ENCODE measurements at regions not wholly inside any gene's neighbourhood (a gene's known extent, or its start where the extent isn't known, plus 50 kb on each side); places are given as distances from the start of the nearest gene placed in this dataset.
"Not testable (repeated sequence)": the region's sequence is repeated elsewhere in the genome, so short reads cannot be mapped to it uniquely, and the experiment has no call there.

DNA sequence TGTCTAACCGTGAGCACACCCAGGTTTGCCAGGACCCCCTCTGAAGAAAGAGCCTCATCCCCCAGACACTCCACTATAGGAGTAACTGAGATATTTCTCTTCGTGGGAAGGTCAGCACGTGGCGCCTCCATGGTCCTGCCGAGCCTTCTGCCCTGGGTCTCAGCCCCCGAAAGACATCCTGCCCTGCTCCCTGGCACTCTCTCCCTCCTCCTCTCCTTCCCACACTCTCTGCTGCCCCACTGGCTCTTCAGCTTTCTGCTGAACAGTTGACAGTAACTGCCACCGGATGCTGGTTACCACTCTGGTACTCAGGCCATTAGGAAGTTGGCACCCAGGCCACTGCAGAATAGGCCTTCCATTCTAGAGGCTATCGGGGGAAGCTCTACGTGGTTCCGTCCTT is 185.2 kb downstream of the UACA start:
- DNase-seq = no peak

DNA sequence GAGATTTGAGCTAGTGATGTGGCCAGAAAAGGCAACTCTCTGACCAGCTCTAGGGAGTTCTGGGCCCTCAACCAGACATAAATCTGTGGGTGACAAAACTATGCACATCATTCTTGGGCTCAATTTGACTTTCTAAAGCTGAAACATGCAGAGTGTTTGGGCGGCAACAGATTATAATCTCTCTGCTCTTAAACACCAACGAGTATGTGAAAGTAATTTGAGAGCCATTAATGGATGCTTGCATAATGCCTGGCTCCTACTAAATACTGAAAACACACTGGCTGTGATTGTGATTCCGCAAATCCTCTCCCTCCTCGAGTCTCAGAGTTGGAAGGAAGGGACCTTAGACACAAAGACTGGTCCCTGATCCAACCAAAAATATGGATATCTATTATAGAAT is 186.7 kb downstream of the UACA start:
- DNase-seq = no peak

DNA sequence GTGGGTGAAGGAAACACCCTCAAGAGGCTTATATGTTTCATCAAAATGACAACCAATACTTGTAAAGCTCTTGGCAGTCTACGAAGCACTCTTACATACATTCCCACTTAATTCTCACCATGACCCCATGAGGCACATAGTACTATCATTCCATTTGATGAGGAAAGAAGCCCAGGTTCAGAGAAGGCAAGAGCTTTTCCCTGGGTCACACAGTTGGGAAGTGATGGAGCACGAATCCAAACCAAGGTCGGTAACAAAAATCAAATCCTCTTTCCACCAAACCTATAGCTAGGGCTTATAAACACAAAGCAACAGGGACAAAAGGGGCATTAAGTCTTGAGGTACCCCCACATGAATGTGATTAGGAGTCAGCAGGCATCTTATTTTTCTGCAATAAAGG is 187.1 kb downstream of the UACA start:
- no peak for DNase-seq

DNA sequence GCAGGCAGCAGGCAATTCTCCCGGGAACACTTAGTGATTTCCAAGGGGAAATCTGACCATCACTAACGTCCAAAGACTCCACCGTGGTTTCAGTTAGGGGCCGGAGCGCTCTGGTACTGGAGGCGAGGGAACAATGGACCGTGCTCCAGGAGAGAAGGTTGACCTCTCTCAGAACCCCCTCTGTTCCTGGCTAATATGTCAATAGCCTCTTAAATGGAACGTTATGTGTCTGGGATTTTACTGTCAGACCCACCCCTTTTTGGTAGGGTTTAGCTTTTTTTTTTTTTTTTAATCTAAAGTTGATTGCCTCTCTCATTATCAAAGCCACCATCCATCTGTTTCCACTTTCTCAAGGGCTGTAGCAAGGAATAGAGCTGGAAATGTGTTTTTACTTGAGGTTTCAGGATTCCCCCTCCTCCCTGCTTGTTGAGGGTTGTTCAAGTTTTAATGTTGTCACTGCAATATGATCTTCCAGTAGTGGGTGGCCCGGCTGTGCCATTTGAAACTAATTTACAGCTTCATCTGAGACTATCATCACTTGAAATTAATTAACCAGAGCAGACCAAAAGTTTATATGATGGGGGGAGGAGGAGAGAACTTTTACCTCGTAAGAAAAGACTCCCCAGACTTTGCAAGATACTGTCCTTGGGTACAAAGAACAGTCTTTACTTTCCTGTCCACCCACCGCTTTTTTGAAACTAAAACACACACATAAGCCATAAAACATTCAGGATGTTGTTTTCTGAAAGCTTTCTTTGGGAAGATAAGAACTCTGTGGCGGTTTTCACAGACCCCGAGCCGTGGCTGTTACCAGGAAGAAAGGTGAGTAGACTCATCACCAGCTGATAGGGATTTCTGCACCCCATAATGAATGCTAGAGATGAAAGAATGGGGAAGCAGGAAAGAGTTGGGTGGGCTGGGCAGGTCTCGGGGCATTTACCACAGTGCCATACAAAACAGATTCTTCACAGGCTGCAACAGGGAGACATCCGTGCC is 187.8 kb downstream of the UACA start:
- DNase-seq = no peak

DNA sequence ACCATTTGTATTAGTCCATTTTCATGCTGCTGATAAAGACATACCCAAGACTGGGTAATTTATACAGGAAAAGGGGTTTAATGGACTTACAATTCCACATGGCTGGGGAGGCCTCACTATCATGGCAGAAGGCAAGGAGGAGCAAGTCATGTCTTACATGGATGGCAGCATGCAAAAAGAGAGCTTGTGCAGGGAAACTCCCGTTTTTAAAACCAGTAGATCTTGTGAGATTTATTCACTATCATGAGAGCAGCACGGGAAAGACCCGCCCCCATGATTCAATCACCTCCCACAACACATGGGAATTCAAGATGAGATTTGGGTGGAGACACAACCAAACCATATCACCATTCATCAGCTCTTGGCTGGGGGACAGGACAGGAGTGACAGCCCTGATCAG is 189.0 kb downstream of the UACA start:
- DNase-seq = not testable (repeated sequence)

- DNase-seq = no peak
Measured at GRCh38 chr15:70573121-70573850, 190.1 kb downstream of the UACA start.

GRCh38 chr15:70569714-70570231 is 193.6 kb downstream of the UACA start:
- DNase-seq = no peak

DNA sequence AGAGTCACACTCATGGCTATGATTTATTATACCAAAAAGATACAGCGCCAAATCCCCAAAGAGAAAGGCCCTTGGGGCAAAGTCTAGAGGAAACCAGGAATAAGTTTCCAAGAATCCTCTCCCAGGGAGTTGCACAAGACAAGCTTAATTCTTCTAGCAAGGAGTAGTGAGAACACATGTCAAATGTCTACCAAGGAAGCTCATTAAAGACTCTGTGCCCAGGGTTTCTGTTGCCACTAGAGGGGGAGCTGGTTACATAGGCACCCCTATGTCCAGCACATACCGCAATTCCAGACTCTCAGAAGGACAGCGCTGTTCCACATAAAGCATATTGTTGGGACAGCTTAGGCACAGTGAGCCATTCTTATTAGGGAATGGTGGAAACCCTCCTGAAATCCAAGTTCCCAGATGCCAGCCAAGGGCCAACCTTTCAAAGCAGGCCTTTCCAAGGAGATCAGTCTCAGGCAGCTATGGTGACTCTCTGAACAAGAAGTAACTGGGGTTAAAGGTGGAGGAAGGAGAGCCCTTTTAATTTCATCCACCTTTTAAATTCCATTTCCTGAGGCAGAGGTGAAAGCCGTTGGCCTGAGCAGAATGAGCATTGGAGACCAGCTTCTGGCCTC is 194.2 kb downstream of the UACA start:
- DNase-seq = peak in 1 of 2 donors; percentile 60

- DNase-seq = no peak
Measured at GRCh38 chr15:70566989-70567388, 196.4 kb downstream of the UACA start.

- DNase-seq = no peak
Measured at GRCh38 chr15:70566047-70566835, 197.1 kb downstream of the UACA start.

- no peak for DNase-seq
Measured at GRCh38 chr15:70563561-70564095, 199.7 kb downstream of the UACA start.

DNA sequence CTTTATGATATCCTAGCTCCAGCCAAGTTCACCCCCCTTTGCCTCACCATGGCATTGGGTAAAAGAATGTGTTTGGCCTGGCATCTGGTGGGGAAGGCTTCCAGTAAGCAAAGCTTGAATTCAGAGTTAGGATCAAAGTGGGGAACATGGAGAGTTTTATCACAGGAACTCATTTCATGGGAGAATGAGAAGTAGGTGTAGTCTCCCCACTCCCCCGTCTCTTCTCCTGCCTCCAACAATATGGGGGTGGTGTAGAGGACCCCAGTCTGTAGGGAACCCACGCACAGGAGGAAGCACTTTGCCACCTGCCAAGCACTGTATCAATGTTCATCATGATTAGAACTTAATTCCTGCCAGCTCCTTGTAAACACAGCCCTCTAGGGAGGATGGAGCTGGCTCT is 200.5 kb downstream of the UACA start:
- no peak for DNase-seq

GRCh38 chr15:70561885-70562284 is 201.5 kb downstream of the UACA start:
- no peak for DNase-seq

GRCh38 chr15:70560617-70561328 is 202.6 kb downstream of the UACA start:
- DNase-seq = no peak

- peak; percentile 48 to 52 for DNase-seq
Measured at GRCh38 chr15:70559265-70560239, 203.8 kb downstream of the UACA start.

DNA sequence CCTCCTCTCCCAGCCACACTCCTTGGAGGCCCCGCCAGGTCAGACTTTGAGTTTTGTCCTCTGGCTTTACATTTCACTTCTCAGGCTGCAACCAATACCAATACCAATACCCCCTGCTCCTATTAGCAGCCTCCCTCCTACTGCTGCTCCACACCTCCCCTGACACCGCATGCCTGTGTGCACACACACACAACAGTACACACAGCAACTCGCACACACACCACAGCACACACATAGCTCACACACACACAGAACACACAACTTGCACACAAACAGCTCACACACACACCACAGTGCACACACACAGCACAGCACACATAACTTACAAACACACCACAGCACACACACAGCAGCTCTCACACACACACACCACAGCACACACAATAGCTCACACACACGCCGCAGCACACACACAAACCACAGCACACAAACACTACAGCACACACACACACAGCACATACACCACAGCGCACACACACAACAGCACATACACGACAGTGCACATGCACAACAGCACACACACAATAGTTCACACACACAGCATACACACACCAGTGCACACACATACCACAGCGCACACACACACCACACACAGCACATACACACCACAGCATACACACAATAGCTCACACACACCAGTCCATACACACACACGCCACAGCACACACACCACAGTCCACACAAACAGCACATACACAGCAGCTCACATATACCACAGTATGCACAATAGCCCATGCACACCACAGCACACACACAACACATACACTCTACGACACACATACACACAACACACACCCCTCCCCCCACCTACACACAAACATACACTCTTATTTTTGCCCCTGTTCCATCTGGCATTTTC is 204.7 kb downstream of the UACA start:
- no peak for DNase-seq

DNA sequence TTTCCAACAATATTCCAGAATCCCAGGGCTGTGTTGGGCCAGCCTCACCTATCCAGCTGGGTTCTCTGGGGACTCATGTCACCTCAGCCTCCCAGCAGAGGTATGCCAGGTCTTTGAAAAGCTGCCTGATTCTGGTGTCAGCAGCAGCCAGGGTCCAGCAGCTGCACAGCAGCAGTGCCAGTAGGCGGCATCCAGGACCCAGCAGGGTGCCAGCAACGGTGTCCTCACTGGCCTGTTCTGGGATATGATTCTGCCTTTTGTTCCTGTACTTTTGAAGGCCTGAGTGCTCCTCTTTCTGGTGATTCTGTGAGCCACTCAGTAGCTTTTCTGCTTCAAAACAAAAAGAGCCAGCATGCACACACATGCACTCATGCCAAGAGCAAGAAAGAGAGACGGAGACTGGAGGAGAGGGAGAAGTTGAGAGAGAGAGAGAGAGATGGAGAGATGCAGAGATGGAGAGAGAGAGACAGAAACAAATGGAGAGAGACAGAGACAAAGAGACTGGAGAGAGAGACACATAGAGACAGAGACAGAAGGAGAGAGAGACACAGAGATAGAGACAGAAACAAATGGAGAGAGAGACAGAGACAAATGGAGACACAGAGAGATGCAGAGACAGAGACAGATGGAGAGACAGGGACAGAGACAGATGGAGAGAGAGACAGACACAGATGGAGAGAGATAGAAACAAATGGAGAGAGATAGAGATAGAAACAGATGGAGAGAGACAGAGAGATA is 205.7 kb downstream of the UACA start:
- no peak for DNase-seq
